ENCODE measurements at regions not wholly inside any gene's neighbourhood (a gene's known extent, or its start where the extent isn't known, plus 50 kb on each side); places are given as distances from the start of the nearest gene placed in this dataset.
"Not testable (repeated sequence)": the region's sequence is repeated elsewhere in the genome, so short reads cannot be mapped to it uniquely, and the experiment has no call there.

GRCh38 chr17:31738488-31738887 is 120.6 kb downstream of the COPRS start:
- no peak for DNase-seq (ENCODE audit: low read depth)
- no peak overlapping the region for H3K4me3 ChIP-seq (replicated peaks; ENCODE audit: low read depth, low read length)
- TF ChIP-seq, protein P1, sequence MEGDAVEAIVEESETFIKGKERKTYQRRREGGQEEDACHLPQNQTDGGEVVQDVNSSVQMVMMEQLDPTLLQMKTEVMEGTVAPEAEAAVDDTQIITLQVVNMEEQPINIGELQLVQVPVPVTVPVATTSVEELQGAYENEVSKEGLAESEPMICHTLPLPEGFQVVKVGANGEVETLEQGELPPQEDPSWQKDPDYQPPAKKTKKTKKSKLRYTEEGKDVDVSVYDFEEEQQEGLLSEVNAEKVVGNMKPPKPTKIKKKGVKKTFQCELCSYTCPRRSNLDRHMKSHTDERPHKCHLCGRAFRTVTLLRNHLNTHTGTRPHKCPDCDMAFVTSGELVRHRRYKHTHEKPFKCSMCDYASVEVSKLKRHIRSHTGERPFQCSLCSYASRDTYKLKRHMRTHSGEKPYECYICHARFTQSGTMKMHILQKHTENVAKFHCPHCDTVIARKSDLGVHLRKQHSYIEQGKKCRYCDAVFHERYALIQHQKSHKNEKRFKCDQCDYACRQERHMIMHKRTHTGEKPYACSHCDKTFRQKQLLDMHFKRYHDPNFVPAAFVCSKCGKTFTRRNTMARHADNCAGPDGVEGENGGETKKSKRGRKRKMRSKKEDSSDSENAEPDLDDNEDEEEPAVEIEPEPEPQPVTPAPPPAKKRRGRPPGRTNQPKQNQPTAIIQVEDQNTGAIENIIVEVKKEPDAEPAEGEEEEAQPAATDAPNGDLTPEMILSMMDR (IDR thresholded peaks at IDR 0.05; ENCODE audit: low read length, missing control alignments) = no peak

DNA sequence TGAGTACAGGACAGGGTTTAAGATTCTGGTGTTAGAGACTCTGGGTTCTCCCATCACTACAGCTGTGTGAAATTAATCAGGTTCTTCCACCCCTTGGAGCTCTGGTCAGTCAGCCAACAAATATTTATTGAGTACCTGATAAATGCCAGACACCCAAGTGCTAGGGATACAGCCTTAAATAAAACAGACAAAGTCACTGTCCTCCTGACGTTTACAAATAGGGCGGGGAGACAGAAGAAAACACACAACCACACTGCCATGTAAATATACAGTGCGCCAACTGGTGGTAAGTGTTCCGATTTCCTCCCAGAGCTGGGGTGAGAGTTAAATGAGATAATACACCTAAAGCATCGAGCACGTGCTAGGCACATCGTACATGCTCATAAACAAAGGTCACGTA is 121.0 kb downstream of the COPRS start:
- DNase-seq (ENCODE audit: low read depth) = no peak
- H3K4me3 ChIP-seq (replicated peaks; ENCODE audit: low read depth, low read length) = no peak overlapping the region
- TF ChIP-seq, protein P1 (IDR thresholded peaks at IDR 0.05; ENCODE audit: low read length, missing control alignments) = no peak

GRCh38 chr17:31736855-31737625 is 122.0 kb downstream of the COPRS start:
- TF ChIP-seq, protein P1 (IDR thresholded peaks at IDR 0.05; ENCODE audit: low read length, missing control alignments) = no peak
- no peak overlapping the region for H3K4me3 ChIP-seq (replicated peaks; ENCODE audit: low read depth, low read length)
- DNase-seq (ENCODE audit: low read depth) = no peak

DNA sequence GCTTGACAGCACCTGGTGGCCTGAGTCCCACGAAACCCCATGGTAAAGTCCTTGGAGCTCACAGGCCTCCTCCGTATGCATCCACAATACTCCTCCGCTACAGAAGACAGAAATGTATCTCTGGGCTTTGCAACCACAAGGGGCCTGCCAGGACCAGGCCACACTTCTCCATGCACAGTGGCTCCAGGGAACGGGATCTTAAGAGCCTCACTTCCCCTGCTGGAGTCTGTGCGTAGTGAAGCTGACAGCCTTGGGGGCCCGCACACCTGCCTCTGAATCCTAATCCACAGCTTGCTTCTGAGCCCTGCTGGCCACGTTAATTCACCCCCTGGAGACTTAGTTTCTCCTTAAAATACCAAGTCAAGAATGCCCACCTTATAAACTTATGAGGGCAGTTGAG is 125.7 kb downstream of the COPRS start:
- no peak overlapping the region for H3K4me3 ChIP-seq (replicated peaks; ENCODE audit: low read depth, low read length)
- no peak for DNase-seq (ENCODE audit: low read depth)
- TF ChIP-seq, protein P1 (IDR thresholded peaks at IDR 0.05; ENCODE audit: low read length, missing control alignments) = no peak

- not testable (repeated sequence) for DNase-seq (ENCODE audit: low read depth); H3K4me3 ChIP-seq (replicated peaks; ENCODE audit: low read depth, low read length)
These were observed 127.4 kb downstream of the COPRS start for GRCh38 chr17:31731585-31732154.

DNA sequence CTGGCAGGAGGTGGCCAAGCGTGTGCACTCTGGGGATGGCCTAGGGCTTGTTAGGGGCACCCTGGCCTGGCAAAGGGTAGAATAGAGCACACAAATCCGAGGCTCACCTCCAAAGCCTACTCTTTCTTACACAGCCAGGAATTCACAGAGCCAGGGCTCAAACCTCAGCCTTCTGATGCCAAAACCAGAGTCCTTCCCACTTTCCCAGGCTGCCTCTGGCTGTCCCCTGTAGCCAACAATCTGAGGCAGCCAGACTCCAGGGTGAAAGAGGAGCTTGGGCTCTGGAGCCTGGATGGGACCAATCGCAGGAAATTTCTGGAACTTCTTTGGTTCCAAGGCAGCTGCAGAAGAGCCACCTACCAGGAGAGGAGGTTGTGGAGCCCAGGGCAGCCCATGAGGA is 127.9 kb downstream of the COPRS start:
- no peak for DNase-seq (ENCODE audit: low read depth)
- H3K4me3 ChIP-seq (replicated peaks; ENCODE audit: low read depth, low read length) = no peak overlapping the region
- TF ChIP-seq, protein P1 (IDR thresholded peaks at IDR 0.05; ENCODE audit: low read length, missing control alignments) = no peak

DNA sequence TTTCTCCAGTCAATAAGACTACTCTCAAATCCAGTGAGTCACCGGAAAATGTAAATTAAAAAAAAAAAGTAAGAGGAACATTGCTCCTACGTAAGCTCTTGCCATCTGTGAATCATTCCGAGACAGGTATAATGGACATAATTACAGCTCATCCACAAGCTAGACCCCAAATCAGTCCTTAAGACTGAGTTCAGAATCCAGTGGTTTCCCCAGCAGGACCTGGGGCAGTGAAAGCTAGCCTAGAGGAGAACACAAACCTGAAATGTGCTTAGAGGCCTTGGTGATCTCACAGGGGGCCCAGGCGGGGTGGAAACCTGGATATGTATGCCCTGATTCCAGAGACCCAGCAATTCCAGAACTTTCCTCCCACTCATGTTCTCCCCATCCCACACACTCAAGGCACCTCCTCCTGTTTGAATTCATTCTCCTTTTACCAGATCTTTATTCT is 132.0 kb downstream of the COPRS start:
- TF ChIP-seq, protein P1 (IDR thresholded peaks at IDR 0.05; ENCODE audit: low read length, missing control alignments) = no peak
- no peak overlapping the region for H3K4me3 ChIP-seq (replicated peaks; ENCODE audit: low read depth, low read length)
- DNase-seq (ENCODE audit: low read depth) = peak; percentile 10

Data from fibroblast of pulmonary artery (primary cell).